ENCODE measurements at regions not wholly inside any gene's neighbourhood (a gene's known extent, or its start where the extent isn't known, plus 50 kb on each side); places are given as distances from the start of the nearest gene placed in this dataset.

DNA sequence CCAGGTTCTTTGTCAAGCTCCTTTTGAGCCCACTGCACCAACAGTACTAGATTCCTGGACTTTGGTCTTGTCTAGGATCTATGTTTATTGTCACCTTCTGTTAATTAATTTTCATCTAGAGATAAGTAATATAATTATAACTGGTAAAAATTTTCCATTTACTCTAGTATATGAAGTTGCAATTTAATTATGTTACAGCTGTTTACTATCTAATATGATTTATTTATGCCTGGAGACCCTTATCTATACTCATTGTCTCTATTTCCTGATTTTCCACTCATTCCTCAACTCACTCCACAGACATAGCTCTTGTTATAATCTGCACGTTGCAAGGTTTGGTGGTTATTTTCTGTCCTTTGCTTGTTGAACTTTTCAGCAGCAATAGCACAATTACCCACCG, 63.2 kb upstream of the PHF14 start:
- Histone ChIP-seq H3K9me3 (ENCODE audit: control insufficient read depth in 1 of 2, insufficient read depth in 1 of 2, low read depth in 1 of 2, low read length in 2 of 2) (0 out of 4 replicates have a peak, but pooled peaks cover 3 to 9% of the 10 kb centered on the region in 2 experiments), H3K36me3 (ENCODE audit: control insufficient read depth in 1 of 2, insufficient read depth in 2 of 2, low read length in 2 of 2) (no peaks in the 10 kb centered on the region), H3K4me2 (ENCODE audit: low read length) (no peak overlapping the region), H3K4me3 (replicated peaks in 1 of 2; ENCODE audit: low read depth in 1 of 2, low read length in 2 of 2) (no peak overlapping the region), H4K20me1 (ENCODE audit: insufficient read depth) (no peaks in the 10 kb centered on the region), H2AFZ (ENCODE audit: low read depth, low read length, poor library complexity, severe bottlenecking) (no peak overlapping the region), H3K27me3 (ENCODE audit: insufficient read depth, low read length) (no peaks in the 10 kb centered on the region), H3K9ac (ENCODE audit: low read length) (no peak overlapping the region), H3K9me2 (ENCODE audit: insufficient read depth) (no peaks in the 10 kb centered on the region), H3K4me1 (ENCODE audit: control insufficient read depth in 1 of 2, insufficient read depth in 2 of 2, low read length in 2 of 2) (no peaks in the 10 kb centered on the region), H3K27ac (ENCODE audit: low read depth, low read length) (no peak overlapping the region), H3K79me2 (ENCODE audit: insufficient read depth, low read length) (no peaks in the 10 kb centered on the region)
- intact Hi-C loops (cut with micrococcal nuclease), result no loop called here
- ChIA-PET RAD21 (ENCODE audit: low non-redundant PET in 1 of 2, low total read pairs in 2 of 2, uncharacterized antibody in 2 of 2, unreplicated experiment in 2 of 2) (no interaction called here), CTCF (no interaction called here), POLR2A (no interaction called here)
- no peak for TF ChIP-seq ELF1 (IDR thresholded peaks at IDR 0.05; ENCODE audit: borderline replicate concordance, low read depth)
- TF ChIP-seq CEBPB (IDR thresholded peaks at IDR 0.05; ENCODE audit: low read depth), result no peak
- TF ChIP-seq RAD21 (IDR thresholded peaks at IDR 0.05; ENCODE audit: low read depth), result no peak
- no peak for TF ChIP-seq TCF7L2 (IDR thresholded peaks at IDR 0.05; ENCODE audit: borderline replicate concordance, extremely low read depth, insufficient read depth, insufficient read length)
- no peak for TF ChIP-seq EGR1 (IDR thresholded peaks at IDR 0.05; ENCODE audit: low read depth)
- DNase-seq (ENCODE audit: low read depth, low spot score), result no peak
- no peak for ATAC-seq
- no TSS peak for BruUV-seq (replicated peaks)

DNA sequence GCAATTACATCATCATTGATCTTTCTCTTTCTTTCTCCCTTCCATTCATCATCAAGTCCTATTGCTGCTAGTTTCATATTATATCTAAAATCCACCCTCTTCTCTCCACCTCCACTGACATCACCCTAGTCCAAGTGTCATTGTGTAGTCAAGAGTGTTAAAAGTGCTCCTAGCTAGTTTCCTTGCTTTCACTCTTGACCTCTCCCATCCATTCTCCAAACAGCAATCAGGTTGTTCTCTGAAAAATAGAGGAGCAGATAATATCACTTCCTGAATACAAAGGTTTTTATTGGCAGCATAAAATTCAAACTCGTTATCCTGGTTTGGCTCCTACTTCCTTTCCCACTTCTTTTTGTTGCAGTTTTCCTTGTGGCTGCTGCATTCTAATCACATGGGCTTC, 61.6 kb upstream of the PHF14 start:
- no peak for ATAC-seq
- ChIA-PET POLR2A (no interaction called here), CTCF (no interaction called here), RAD21 (ENCODE audit: low non-redundant PET in 1 of 2, low total read pairs in 2 of 2, uncharacterized antibody in 2 of 2, unreplicated experiment in 2 of 2) (no interaction called here)
- no peak overlapping the region for H3K9ac ChIP-seq (ENCODE audit: low read length)
- H3K4me1 ChIP-seq (ENCODE audit: control insufficient read depth in 1 of 2, insufficient read depth in 2 of 2, low read length in 2 of 2), result no peaks in the 10 kb centered on the region
- intact Hi-C loops (cut with micrococcal nuclease), result no loop called here
- BruUV-seq (replicated peaks), result no TSS peak
- H3K36me3 ChIP-seq (ENCODE audit: control insufficient read depth in 1 of 2, insufficient read depth in 2 of 2, low read length in 2 of 2), result no peaks in the 10 kb centered on the region
- H3K4me2 ChIP-seq (ENCODE audit: low read length), result no peak overlapping the region
- H3K4me3 ChIP-seq (replicated peaks in 1 of 2; ENCODE audit: low read depth in 1 of 2, low read length in 2 of 2), result no peak overlapping the region
- 0 out of 4 replicates have a peak, but pooled peaks cover 3 to 9% of the 10 kb centered on the region in 2 experiments for H3K9me3 ChIP-seq (ENCODE audit: control insufficient read depth in 1 of 2, insufficient read depth in 1 of 2, low read depth in 1 of 2, low read length in 2 of 2)
- H3K79me2 ChIP-seq (ENCODE audit: insufficient read depth, low read length), result no peaks in the 10 kb centered on the region
- H2AFZ ChIP-seq (ENCODE audit: low read depth, low read length, poor library complexity, severe bottlenecking), result no peak overlapping the region
- H4K20me1 ChIP-seq (ENCODE audit: insufficient read depth), result no peaks in the 10 kb centered on the region
- H3K9me2 ChIP-seq (ENCODE audit: insufficient read depth), result no peaks in the 10 kb centered on the region
- no peak for DNase-seq (ENCODE audit: low read depth, low spot score)
- H3K27me3 ChIP-seq (ENCODE audit: insufficient read depth, low read length), result no peaks in the 10 kb centered on the region
- no peak for TF ChIP-seq TCF7L2 (IDR thresholded peaks at IDR 0.05; ENCODE audit: borderline replicate concordance, extremely low read depth, insufficient read depth, insufficient read length)
- no peak for TF ChIP-seq ZFX (IDR thresholded peaks at IDR 0.05)
- no peak for TF ChIP-seq POLR2AphosphoS5 (IDR thresholded peaks at IDR 0.05; ENCODE audit: low read depth, low read length)
- no peak for TF ChIP-seq POLR2A (IDR thresholded peaks at IDR 0.05; ENCODE audit: borderline replicate concordance, extremely low read depth, insufficient read depth, insufficient read length)
- TF ChIP-seq RAD21 (IDR thresholded peaks at IDR 0.05; ENCODE audit: low read depth), result no peak
- no peak for TF ChIP-seq CBX3 (IDR thresholded peaks at IDR 0.05; ENCODE audit: low read depth)
- no peak for TF ChIP-seq REST (IDR thresholded peaks at IDR 0.05; ENCODE audit: low read depth)
- TF ChIP-seq EGR1 (IDR thresholded peaks at IDR 0.05; ENCODE audit: low read depth), result no peak
- TF ChIP-seq CEBPB (IDR thresholded peaks at IDR 0.05; ENCODE audit: low read depth), result no peak
- TF ChIP-seq SP1 (IDR thresholded peaks at IDR 0.05; ENCODE audit: low read depth), result no peak
- TF ChIP-seq ZNF274 (IDR thresholded peaks at IDR 0.05; ENCODE audit: low read depth, low read length), result no peak
- TF ChIP-seq ELF1 (IDR thresholded peaks at IDR 0.05; ENCODE audit: borderline replicate concordance, low read depth), result no peak
- H3K27ac ChIP-seq (ENCODE audit: low read depth, low read length), result no peak overlapping the region
